ENCODE measurements at regions not wholly inside any gene's neighbourhood (a gene's known extent, or its start where the extent isn't known, plus 50 kb on each side); places are given as distances from the start of the nearest gene placed in this dataset.

- TF ChIP-seq CTCF (IDR thresholded peaks at IDR 0.05) (no peak), POLR2AphosphoS5 (IDR thresholded peaks at IDR 0.05) (no peak), POLR2A (IDR thresholded peaks at IDR 0.05; ENCODE audit: low read depth) (no peak), EP300 (IDR thresholded peaks at IDR 0.05) (no peak)
Observed at GRCh38 chr17:71550675-71551074, 570.1 kb upstream of the SOX9 start.
